SK-N-SH (cell line): ENCODE measurements at regions not wholly inside any gene's neighbourhood (a gene's known extent, or its start where the extent isn't known, plus 50 kb on each side); places are given as distances from the start of the nearest gene placed in this dataset.

Source experiments
- CTCF ChIA-PET: fragments of 300-600, 350-600 bp; formaldehyde crosslinking; extraction: SDS; loops from one replicate; lab custom pipeline; 2021; lab: Yijun Ruan, JAX
- POLR2A ChIA-PET: fragments of 350-600 bp; sonication (Branson Sonifier 250); formaldehyde crosslinking; extraction: SDS; loops from one replicate; lab custom pipeline; 2020; ENCODE audit warnings: antibody characterized with exemption, inconsistent platforms; lab: Yijun Ruan, JAX
- DNase-seq: peaks from one replicate; pipeline ENCODE4 v3.0.0; 2012
- H2AFZ ChIP-seq: fragments of 200-600 bp; sonication (generic); 2 replicates; pipeline ENCODE4 v1.8.1; 2016; ENCODE audit warnings: antibody characterized with exemption, mild to moderate bottlenecking, low read depth
- H3F3A ChIP-seq: fragments of 200-600 bp; sonication (generic); replicated peaks from 2 replicates; pipeline ENCODE3; 2016; ENCODE audit warnings: antibody characterized with exemption, mild to moderate bottlenecking; ENCODE audit not compliant: insufficient read depth
- H3K27ac ChIP-seq, 2 experiments: fragments of 200-500 bp in 1 of 2; fragments of 200-600 bp in 1 of 2; sonication (Bioruptor generic) in 1 of 2; sonication (generic), shearing (Covaris generic) in 1 of 2; 2 replicates each; pipeline versions ENCODE4 v1.5.1 to v1.6.1; 2014 to 2016; ENCODE audit warnings: low read depth in 2 of 2, inconsistent platforms in 1 of 2, low read length in 1 of 2, mild to moderate bottlenecking in 1 of 2, mixed read lengths in 1 of 2
- H3K27me3 ChIP-seq: fragments of 200-600 bp; sonication (generic), shearing (Covaris generic); 2 replicates; pipeline ENCODE4 v1.6.1; 2016; ENCODE audit warnings: mixed run types; ENCODE audit not compliant: insufficient read depth
- H3K36me3 ChIP-seq, 2 experiments: fragments of 200-500 bp in 1 of 2; fragments of 200-600 bp in 1 of 2; sonication (Bioruptor generic) in 1 of 2; sonication (generic) in 1 of 2; replicated peaks in 1 of 2; 2 replicates each; pipeline versions ENCODE3 to v1.5.1; 2014 to 2016; ENCODE audit warnings: low read length in 1 of 2, mild to moderate bottlenecking in 1 of 2; ENCODE audit not compliant: insufficient read depth in 2 of 2, control insufficient read depth in 1 of 2
- H3K4me1 ChIP-seq, 2 experiments: fragments of 200-500 bp in 1 of 2; fragments of 200-600 bp in 1 of 2; sonication (Bioruptor generic) in 1 of 2; sonication (generic), shearing (Covaris generic) in 1 of 2; 2 replicates each; pipeline versions ENCODE4 v1.5.1 to v1.6.1; 2014 to 2016; ENCODE audit warnings: low read depth in 1 of 2, low read length in 1 of 2, mixed run types in 1 of 2; ENCODE audit not compliant: insufficient read depth in 2 of 2, control insufficient read depth in 1 of 2
- H3K4me2 ChIP-seq: fragments of 200-600 bp; sonication (generic), shearing (Covaris generic); 2 replicates; pipeline ENCODE4 v1.6.1; 2017; ENCODE audit warnings: mixed run types
- H3K4me3 ChIP-seq, 2 experiments: fragments of 200-500 bp in 1 of 2; fragments of 200-600 bp in 1 of 2; sonication (Bioruptor generic) in 1 of 2; sonication (generic), shearing (Covaris generic) in 1 of 2; 2 replicates each; pipeline versions ENCODE4 v1.5.1 to v1.8.1; 2014 to 2016; ENCODE audit warnings: low read depth in 2 of 2, inconsistent platforms in 1 of 2, low read length in 1 of 2, mild to moderate bottlenecking in 1 of 2, mixed read lengths in 1 of 2, moderate library complexity in 1 of 2
- H3K79me2 ChIP-seq: fragments of 200-600 bp; sonication (generic); 2 replicates; pipeline ENCODE4 v1.8.1; 2017; ENCODE audit warnings: mild to moderate bottlenecking; ENCODE audit not compliant: insufficient read depth
- H3K9ac ChIP-seq: fragments of 200-600 bp; sonication (generic); 2 replicates; pipeline ENCODE4 v1.6.1; 2017; ENCODE audit warnings: mixed run types
- H3K9me2 ChIP-seq: fragments of 200-600 bp; sonication (generic); 2 replicates; pipeline ENCODE4 v1.6.1; 2017; ENCODE audit warnings: mixed run types
- H3K9me3 ChIP-seq: fragments of 200-600 bp; sonication (generic); 2 replicates; pipeline ENCODE4 v1.6.1; 2017; ENCODE audit warnings: mixed run types, mild to moderate bottlenecking, moderate library complexity
- H4K20me1 ChIP-seq: fragments of 200-600 bp; sonication (generic); 2 replicates; pipeline ENCODE4 v1.6.1; 2017; ENCODE audit warnings: mild to moderate bottlenecking, mixed run types; ENCODE audit not compliant: insufficient read depth
- CHD2 ChIP-seq: fragments of 150-350 bp; IDR thresholded peaks from 2 replicates; pipeline ENCODE4 v1.6.1; 2018; ENCODE audit warnings: low read length; ENCODE audit not compliant: partially characterized antibody
- ELF1 ChIP-seq: IDR thresholded peaks from 2 replicates; pipeline ENCODE4 v1.4.0; 2012
- FOXJ3 ChIP-seq: sonication (generic); formaldehyde crosslinking; IDR thresholded peaks from 2 replicates; pipeline ENCODE4 v1.5.1; 2020; ENCODE audit warnings: mild to moderate bottlenecking, missing genetic modification reagents
- JUND ChIP-seq: IDR thresholded peaks from 2 replicates; pipeline ENCODE4 v1.4.0; 2012
- MAX ChIP-seq: IDR thresholded peaks from 2 replicates; pipeline ENCODE4 v1.4.0; 2012; ENCODE audit warnings: low read depth
- NFIC ChIP-seq: IDR thresholded peaks from 2 replicates; pipeline ENCODE4 v1.4.0; 2012; ENCODE audit warnings: borderline replicate concordance
- NRF1 ChIP-seq: IDR thresholded peaks from 2 replicates; pipeline ENCODE4 v1.6.1; 2012; ENCODE audit warnings: low read depth, mild to moderate bottlenecking, low read length
- POLR2AphosphoS5 ChIP-seq: IDR thresholded peaks from 2 replicates; pipeline ENCODE4 v1.6.1; 2012; ENCODE audit warnings: low read depth, low read length
- RAD21 ChIP-seq: IDR thresholded peaks from 2 replicates; pipeline ENCODE4 v1.6.1; 2012; ENCODE audit warnings: mild to moderate bottlenecking, low read length
- RFX5 ChIP-seq: IDR thresholded peaks from 2 replicates; pipeline ENCODE4 v1.6.1; 2012; ENCODE audit warnings: mild to moderate bottlenecking, improper control_type of control experiment, low read length
- RXRA ChIP-seq: IDR thresholded peaks from 2 replicates; pipeline ENCODE4 v1.4.0; 2012; ENCODE audit warnings: low read depth, mild to moderate bottlenecking, borderline replicate concordance
- TAF1 ChIP-seq: IDR thresholded peaks from 2 replicates; pipeline ENCODE4 v1.6.1; 2012; ENCODE audit warnings: low read depth, mild to moderate bottlenecking, low read length, moderate library complexity, borderline replicate concordance
- TEAD4 ChIP-seq: IDR thresholded peaks from 2 replicates; pipeline ENCODE4 v1.4.0; 2012; ENCODE audit warnings: mild to moderate bottlenecking, borderline replicate concordance; ENCODE audit not compliant: insufficient read depth
- USF2 ChIP-seq: fragments of 150-350 bp; IDR thresholded peaks from 2 replicates; pipeline ENCODE4 v1.6.1; 2017; ENCODE audit warnings: antibody characterized with exemption, low read length, low read depth, borderline replicate concordance
- WGBS: methylation state at CpG from one replicate; pipeline ENCODE4 v1.1.6; 2017; ENCODE audit warnings: low lambda C conversion rate; 5-methylcytosine and 5-hydroxymethylcytosine counted together

- Histone ChIP-seq H3K4me1 (no peaks in the 10 kb centered on the region), H3F3A (peaks cover 6% of the 10 kb centered on the region), H3K27ac (no peak overlapping the region), H3K79me2 (no peaks in the 10 kb centered on the region), H3K9me3 (no peaks in the 10 kb centered on the region), H3K4me3 (no peak overlapping the region), H2AFZ (no peak overlapping the region), H3K4me2 (no peak overlapping the region), H3K27me3 (no peaks in the 10 kb centered on the region), H3K9me2 (no peaks in the 10 kb centered on the region), H4K20me1 (no peaks in the 10 kb centered on the region), H3K36me3 (no peaks in the 10 kb centered on the region), H3K9ac (no peak overlapping the region)
- no peak for TF ChIP-seq CHD2
- TF ChIP-seq ELF1, result no peak
- TF ChIP-seq NRF1, result no peak
- no peak for TF ChIP-seq RAD21
- no peak for TF ChIP-seq TAF1
- TF ChIP-seq FOXJ3 (CRISPR knock-in tag), result no peak
- TF ChIP-seq RFX5, result no peak
- no peak for TF ChIP-seq MAX
- ChIA-PET CTCF (no interaction called here), POLR2A (no interaction called here)
- WGBS, result 7% methylated on average over 2 of the region's 2 CpGs
- DNase-seq, result no peak
Observed at GRCh38 chr3:154921351-154921750, 158.8 kb upstream of the MME start.

- H3K4me1 ChIP-seq, result no peaks in the 10 kb centered on the region
- no peaks in the 10 kb centered on the region for H3K36me3 ChIP-seq
- H2AFZ ChIP-seq, result no peak overlapping the region
- CTCF ChIA-PET, result no interaction called here
- no peak overlapping the region for H3K9ac ChIP-seq
- no peaks in the 10 kb centered on the region for H3K27me3 ChIP-seq
- H3K79me2 ChIP-seq, result no peaks in the 10 kb centered on the region
- POLR2A ChIA-PET, result no interaction called here
- WGBS, result 0% methylated on average over 1 of the region's 1 CpG
- no peak overlapping the region for H3K27ac ChIP-seq
- H3K9me2 ChIP-seq, result no peaks in the 10 kb centered on the region
- TF ChIP-seq TEAD4, result no peak
- TF ChIP-seq NFIC, result no peak
- no peak for TF ChIP-seq RXRA
- no peak for TF ChIP-seq JUND
- no peak for TF ChIP-seq TAF1
- TF ChIP-seq FOXJ3 (CRISPR knock-in tag), result no peak
- no peak for TF ChIP-seq POLR2AphosphoS5
- no peak for TF ChIP-seq USF2
- no peak for DNase-seq
- no peaks in the 10 kb centered on the region for H4K20me1 ChIP-seq
- H3K9me3 ChIP-seq, result no peaks in the 10 kb centered on the region; the same call in 1 of the 2 replicates
- no peak overlapping the region for H3K4me2 ChIP-seq
- H3K4me3 ChIP-seq, result no peak overlapping the region
- H3F3A ChIP-seq, result no peaks in the 10 kb centered on the region
Observed at GRCh38 chr3:154919226-154919625, 160.9 kb upstream of the MME start.
